T-helper 2 cell (primary cell): ENCODE measurements at regions not wholly inside any gene's neighbourhood (a gene's known extent, or its start where the extent isn't known, plus 50 kb on each side); places are given as distances from the start of the nearest gene placed in this dataset.
"Not testable (repeated sequence)": the region's sequence is repeated elsewhere in the genome, so short reads cannot be mapped to it uniquely, and the experiment has no call there.

Source experiments
- DNase-seq, 5 experiments: peaks; one replicate each; pipeline versions ENCODE4 v3.0.0 to v3.0.0-alpha.2; 2012 to 2022

DNA sequence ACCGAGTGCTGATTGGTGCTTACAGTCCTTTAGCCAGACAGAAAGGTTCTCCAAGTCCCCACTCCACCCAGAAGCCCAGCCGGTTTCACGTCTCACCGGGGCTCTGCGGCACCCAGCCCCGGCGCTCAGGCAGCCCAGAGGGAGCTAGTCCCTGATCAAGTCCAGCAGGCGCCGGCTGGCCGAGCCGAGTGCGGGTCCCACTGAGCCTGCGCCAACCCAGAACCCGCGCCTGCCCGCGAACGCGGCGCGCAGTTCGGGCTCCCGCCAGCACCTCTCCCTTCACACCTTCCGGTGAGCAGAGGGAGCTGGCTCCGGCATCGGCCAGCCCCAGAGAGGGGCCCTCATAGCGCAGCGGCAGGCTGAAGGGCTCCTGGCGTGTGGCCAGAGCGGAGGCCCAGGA, 481.6 kb upstream of the CHD1 start:
- DNase-seq, result not testable (repeated sequence)

DNA sequence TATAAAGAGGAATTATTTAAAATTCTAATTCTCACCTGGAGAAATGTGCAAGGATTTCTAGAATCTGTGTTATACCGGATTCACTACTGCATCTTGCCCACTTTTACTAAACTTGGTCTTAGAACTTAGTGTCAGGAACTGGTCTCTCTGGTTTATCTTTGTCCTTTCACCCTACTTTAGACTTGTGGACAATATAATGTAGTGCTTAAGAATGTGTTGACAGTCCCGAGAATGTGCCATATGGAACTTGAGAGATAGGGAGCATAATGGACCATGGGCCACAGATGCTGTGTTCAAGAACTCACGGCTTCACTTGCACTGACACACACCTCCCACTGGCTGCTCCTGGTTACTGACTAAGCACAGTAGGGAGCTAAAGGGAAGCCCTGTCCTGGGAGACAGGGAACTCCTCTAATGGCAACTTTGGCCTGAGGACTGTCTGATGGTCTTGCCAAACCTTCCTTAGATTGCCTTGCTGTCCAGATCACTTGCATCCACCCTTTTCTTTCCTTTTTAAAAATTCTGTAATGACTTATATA, 476.0 kb upstream of the CHD1 start:
- DNase-seq, result not testable (repeated sequence)

DNA sequence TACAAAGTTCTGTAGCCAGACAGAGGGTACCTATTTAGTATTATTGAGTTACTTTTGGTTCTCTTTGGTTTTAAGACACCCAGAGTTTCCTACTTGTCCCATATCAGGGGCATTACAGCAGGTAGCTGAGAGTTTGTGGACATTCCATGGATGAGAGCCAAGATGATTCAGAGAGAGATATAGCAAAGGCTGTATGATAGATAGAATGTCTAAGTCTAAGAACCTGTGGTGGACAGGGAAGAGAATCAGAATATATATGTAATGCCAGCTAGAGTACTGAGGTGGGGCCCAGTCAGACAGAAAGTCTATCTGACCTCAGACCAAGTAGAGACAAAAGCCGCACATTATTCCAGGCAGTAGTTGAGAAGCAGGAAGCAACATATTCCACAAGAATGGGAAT, 471.8 kb upstream of the CHD1 start:
- DNase-seq, result not testable (repeated sequence)

DNA sequence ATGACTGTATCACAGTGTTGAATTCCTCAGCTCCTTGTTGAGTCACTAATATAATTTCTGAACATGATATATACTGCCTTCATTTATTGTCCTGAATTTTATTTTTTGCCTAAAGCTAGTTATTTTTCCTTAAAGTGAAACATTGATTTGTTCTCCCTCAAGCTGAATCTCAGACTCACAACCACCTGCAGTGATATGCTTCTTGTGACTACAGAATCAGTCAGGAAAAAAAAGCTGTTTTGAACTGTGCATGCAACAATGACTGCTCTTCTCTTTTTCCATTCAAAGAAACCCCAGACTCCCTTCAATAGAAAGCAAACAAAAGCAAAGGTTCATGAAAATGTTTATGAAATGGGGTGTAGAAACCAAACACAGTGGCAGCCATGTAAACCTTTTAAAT, 470.2 kb upstream of the CHD1 start:
- no peak for DNase-seq

DNA sequence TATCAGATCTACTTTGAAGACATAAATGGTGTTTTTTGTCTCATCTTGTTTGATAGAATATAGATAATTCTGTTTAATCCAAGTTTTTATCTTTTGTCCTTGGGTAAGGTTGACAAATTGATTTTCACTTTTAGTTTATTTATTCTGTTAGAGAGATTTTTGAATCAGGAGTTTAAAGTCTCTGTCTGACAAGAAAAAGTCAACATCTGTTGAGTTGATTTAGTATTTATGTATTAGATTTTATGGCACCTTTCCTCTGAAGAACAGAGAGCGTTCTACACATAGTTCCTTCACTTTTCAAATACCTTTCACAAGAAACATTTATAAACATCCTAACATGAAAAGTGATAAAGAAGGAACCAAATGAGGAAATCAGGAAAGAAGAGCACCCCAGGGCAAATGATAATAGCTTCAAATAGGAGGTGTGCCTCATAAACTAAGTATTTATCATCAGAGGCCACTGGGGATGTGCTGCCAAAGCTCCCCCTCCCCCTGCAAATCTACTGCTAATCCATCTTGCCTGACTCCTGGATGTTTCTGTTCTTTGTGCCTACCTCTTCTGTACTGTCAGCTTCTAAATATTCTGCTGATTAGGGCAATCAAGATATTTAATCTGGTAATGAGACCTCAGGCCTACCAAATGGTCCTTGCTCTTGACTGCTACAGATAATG, 457.7 kb upstream of the CHD1 start:
- no peak for DNase-seq

DNA sequence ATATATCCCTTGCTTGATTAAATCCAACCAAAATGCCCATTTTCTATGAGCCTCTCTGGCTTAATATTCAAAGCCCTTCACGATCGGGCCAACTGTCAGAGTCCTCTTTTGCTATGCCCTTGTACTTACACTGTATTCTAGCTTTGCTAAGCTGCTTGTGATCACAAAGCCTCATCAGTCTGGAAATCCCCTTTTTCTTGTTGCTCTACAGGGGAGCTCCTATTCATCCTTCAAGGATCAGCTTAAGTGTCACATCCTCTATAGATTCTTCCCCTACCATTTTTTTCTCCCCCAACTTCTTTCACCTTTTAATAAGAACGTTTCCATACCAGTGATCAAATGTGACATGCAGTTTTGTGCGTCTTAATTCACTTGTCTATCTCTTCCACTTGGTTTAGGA, 450.4 kb upstream of the CHD1 start:
- no peak for DNase-seq

DNA sequence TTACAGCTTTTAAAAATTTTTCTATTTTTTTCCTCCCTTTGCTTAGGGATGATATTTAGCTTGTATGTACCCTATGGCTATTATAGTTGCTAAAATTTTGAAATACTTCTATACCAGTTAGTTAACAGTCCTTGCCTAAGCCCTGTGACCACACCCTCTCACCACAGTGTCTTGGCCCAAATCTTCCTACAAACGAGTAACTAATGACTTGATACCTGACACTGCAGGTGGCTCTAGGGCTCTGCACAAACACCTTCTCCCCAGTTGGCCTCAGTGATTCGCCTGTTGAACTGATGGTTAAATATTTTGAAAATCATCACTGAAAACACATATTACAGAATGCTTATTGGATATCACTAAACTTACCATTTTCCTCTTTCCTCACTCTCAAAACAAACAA, 449.6 kb upstream of the CHD1 start:
- no peak for DNase-seq

DNA sequence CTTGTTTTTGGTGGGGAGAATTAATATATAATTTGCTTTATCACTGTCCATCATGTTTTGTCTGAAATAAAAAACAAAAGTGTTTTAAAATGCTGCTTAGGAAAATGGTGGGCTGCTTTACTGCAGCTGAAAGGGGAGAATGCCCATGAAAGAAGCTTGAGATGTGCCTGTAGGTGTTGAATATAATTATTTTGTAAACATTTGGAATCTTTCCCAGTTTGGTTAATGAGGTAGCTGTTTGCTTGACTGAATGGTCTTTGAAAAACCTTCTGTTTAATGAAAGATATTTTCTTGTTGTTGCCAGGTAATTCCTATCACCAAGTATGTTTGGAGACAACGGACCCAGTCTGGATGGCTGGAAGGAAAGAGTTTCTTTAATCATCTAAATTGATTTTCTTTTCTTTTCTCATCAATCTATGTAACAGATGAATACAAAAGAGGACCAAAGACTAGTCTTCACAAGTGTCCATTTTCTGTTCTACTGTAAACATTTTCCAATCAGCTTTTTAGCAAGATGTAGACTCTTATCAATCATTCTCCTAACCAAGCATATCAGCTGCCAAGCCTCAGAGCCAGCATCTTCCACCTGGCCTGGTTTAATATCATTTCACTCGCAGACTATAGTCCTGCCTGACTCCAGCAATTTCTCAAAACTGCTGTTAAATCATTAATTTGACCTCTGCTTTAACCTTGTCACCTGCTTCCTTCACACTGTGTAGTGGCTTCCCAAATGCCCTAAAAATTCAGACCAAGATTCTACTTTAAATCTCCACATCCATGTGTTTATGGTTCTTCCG, 441.2 kb upstream of the CHD1 start:
- DNase-seq, result no peak

DNA sequence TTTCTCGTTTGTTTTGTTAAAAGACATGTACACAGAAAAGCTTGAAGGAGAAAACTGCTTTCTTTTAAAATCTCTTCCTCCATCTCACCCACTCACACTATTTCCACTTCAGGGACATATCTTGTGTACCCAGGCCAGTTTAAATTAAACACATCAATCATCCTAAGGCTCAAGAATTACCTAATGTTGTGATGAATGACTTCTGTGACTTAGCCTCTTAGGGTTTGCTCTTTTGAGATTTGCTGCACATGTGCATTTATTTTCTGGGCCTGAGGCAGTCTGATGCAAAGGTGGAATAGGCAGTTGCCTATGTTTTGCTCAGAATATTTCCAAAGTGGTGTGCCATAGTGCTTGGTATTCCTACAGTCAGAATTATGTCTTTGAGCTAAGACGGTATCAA, 439.9 kb upstream of the CHD1 start:
- DNase-seq, result no peak

DNA sequence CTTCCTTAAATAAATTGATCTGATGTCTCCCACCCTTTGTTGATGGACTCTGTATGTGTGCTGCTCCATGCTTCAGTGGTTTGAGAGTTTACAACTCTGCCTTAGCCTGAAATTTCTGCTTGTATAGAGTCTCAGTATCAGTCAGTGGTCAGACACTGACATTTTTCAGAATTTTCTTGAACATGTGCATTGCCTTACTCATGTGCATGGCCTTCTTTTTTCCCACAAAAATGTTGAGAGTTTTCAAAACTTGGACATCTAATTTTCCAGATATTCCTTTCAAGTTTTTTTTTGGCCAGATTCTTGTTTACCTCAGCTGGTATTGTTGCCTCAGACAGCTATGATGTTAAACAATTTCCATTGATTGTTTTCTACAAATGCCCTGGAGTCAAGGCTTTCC, 427.1 kb upstream of the CHD1 start:
- DNase-seq, result no peak

DNA sequence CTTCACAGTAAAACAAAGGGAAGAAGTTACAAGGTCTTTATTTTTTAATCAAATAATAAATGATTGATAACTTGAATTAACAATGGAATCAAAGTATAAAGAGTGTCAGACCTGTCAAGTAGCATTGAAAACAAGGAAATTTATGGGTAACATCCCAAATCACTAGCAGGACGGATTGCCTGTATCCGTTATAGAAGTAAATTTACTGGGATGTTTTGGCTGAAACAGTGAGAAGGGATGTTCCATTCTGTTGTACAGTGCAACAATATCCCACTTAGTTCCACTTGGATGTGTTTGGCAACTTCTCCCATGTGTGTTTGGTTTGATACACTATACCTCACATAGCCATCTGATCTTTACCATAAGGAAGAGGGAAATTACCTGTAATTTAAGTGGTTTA, 421.0 kb upstream of the CHD1 start:
- no peak for DNase-seq

DNA sequence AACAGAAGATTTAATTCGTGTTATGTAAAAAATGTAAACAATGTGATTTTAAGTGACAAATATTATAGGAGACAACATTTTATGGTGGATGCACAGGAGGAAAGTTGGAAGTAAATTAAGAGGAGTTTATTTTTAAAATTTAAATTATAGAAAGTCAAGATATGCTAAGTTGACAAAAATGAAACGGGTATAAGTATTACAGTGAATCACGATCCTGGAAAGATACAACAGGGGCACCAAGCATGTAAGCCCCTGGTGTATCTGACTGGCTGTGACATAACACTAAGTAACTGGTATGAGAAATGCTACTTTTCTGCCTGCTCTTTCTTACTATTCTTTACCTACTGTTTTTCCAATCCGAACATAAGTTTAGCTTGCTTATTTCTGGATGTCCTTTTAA, 419.8 kb upstream of the CHD1 start:
- DNase-seq, result no peak

DNA sequence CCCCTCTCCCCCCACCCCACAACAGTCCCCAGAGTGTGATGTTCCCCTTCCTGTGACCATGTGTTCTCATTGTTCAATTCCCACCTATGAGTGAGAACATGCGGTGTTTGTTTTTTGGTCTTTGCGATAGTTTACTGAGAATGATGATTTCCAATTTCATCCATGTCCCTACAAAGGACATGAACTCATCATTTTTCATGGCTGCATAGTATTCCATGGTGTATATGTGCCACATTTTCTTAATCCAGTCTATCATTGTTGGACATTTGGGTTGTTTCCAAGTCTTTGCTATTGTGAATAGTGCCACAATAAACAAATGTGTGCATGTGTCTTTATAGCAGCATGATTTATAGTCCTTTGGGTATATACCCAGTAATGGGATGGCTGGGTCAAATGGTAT, 411.0 kb upstream of the CHD1 start:
- not testable (repeated sequence) for DNase-seq

DNA sequence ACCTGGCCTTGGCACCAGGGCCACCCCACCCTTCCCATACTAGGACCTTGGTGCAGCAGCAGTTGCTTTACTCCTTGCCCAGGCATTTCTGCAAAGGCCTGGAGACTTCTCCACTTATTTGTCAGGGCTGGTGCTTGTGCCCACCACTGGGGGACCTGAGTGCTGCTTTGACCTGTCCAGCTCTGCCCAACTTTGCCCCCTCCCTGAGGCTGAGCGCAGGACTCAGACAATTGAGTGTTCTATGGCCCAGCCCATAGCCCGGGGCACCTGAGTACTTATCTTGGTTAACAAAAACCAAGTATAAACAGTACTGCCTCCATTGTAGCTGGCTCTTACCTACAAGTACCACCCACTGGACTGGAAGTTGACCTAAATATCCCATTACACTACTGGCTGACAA, 406.1 kb upstream of the CHD1 start:
- no peak for DNase-seq

DNA sequence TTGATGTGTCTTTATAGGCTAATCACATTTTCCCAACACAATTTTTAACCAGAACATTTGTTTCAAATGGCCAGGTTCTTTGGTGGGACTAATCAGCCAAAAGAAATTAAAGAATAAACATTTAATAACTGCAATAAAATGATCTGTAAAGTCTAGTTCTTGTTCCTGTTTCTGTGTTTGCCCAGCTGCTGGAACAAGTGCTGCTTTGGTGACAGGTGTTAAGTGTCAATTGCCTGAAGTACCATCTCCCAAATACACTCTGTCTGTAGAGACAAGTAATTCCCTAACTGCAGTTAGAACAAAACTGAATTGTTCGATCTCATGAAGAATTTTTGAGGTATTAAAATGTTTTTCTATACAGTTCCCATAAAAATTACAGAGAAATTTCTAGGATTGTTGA, 402.3 kb upstream of the CHD1 start:
- DNase-seq, result no peak

DNA sequence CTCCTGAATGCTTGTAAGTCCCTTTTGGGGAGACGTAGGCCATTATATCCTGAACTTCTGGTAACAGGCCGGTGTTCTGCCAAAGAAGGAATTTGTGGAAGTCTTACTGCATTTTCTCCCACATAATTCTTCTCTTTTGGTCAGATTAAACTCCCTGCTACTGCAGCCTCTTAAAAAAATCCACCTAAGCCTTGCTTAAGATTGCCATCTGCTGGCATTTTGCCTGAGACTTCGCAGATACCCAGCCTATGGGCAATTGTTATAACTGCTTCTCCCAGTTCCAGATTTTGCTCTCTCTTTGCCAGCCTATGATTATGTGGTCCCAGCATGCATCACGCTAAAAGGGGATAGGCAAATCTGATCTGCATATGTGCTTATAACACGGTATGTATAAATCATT, 391.6 kb upstream of the CHD1 start:
- no peak for DNase-seq

DNA sequence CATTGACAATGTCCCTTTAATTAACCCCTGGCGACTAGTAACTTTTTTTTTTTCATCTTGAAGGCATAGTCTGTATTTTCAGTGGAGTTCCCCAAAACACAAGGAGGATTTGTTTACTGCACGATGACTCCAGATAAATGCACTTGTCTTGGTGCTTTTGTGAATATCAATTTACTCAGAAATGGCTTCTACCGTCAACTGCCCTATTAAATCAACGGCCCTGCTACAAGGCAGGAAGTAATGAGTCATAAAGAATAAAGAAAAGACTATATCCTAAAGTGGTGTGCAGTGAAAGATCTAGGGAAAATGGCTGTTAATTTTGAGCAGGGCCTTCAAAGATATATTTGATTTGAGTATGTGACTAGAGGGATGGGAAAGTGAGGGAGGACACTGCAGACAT, 388.3 kb upstream of the CHD1 start:
- DNase-seq, result no peak

DNA sequence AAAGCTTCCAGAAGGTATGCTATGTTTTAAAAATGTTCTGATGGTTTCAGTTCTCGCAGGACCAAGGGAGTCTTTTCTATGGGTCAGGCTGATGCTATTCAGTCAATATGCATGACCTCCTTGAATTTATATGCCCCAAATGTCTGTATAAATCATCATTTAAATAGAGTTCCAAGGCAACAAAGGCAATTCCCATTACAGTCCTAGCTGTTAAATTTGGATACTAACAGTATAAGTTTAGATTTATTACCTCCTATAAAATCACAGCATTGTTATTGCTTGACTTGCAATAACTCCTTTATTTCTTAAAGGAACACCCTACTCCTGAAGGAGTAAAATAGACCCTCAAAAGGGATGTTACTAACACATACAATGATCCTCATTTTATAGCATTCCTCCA, 387.7 kb upstream of the CHD1 start:
- DNase-seq, result no peak

DNA sequence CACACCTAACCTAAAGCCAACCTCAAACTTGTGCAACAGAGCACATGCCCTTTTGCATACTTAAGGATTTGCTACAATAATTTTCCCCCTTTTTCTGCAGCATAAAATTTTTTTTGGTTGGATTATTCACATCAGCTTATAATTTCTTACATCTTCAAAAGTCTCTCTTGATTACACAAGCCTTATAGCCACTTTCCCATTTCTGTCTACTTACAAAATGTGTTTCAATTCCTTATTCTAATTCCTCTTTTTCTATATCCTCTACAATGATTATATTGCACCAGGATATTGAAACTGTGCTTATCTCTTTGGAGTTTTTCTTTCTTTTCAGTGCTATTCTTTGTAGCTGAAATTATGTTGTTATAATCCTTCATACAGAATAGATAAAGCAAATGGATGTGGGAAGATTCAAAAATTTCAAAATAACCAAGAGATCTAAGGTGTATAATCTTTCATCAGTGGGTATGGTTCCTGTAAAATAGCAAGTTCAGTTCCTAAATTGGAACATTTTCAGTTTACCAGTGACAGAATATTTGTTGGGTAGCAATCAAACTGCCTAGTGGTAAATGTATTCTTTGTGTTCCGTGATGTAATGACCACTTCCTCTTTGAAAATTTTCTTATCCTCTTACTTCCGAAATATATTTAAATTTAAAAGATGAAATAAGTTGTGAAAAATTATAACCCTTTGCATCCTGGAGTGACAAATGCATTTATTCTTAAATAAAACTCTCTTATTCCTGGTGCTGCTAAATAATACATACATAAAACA, 386.8 kb upstream of the CHD1 start:
- no peak for DNase-seq

DNA sequence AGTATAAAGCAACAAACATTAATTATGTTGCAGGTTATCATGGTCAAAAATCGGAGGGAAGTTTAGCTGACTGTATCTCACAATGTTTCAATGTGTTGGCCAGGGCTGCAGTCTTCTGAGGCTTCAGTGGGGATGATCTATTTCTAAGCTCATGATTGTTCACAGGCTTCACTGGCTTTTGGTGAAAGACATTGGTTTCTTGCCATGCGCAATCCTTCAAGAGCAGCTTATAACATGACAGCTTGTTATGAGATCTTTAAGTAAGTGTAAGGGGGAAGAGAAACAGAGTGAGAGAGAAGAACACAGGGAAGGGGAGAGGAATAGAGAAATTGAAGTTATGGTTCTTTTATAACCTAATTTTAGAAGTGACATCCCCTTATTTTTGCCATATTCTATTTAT, 385.9 kb upstream of the CHD1 start:
- DNase-seq, result no peak

DNA sequence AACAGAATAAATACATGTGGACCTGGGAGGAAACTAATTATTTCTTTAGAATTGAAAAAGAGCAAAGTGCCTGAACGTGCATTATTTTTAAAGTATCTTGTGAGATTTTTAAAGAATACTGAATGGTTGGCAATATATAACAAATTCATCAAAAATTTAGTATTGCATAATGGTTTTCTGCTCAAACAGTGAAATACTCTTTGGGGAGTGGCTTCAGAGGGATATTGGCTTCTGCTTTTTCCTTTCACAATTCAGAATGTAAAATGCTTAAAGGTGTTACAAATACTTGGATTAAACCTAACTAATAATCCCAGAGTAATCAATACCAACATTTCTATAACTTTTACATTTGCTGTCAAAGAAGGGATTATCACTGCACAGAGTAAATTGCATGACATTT, 379.3 kb upstream of the CHD1 start:
- DNase-seq, result no peak

DNA sequence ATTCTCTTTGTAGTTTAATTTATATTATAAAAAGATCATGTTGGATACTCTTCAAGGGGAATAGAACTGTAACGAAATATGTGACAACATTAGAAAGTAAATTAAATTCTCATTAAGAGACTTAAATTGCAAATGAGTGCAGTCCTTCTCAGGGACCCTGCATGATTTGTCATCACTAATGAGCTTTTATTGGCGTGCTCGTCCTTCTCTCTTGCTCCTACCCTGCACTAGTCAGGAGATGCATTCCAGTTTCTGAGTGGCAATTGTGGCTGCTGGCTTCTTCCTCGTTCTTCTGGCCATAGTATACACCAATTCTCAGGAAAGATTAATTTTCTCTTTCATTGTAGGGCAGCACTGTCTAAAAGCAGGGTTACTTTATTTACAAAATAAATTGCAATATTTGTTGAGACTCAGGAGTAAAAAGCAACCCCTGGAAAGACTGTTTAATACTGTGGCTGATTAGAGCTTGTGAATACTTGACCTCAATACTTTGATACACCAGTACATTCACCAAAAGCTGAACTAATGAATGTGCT, 376.3 kb upstream of the CHD1 start:
- DNase-seq, result no peak

DNA sequence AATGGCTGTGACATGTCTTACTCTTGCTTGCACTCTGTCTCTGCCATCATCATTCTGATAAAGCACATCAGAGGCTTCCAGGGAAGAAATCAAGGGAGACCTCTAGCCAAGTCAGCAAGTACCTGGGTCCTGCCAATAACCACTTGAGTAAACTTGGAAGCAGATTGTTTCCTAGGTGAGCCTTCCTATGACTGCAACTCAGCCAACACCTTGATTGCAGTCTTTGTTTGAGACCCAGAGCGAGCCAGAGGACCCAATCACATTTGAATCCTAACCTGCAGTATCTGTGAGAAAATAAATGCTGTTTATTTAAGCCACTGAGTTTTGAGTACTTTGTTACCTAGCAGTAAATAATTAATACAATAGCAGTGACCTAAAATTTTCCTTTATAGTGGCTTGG, 356.8 kb upstream of the CHD1 start:
- no peak for DNase-seq
